GM19351 (cell line): ENCODE measurements at regions not wholly inside any gene's neighbourhood (a gene's known extent, or its start where the extent isn't known, plus 50 kb on each side); places are given as distances from the start of the nearest gene placed in this dataset.
"Not testable (repeated sequence)": the region's sequence is repeated elsewhere in the genome, so short reads cannot be mapped to it uniquely, and the experiment has no call there.

Experiments
- ATAC-seq: cut with Tn5 transposase; IDR thresholded peaks from one replicate; pipeline ENCODE4 v1.9.1; 2021; ENCODE audit warnings: mild to moderate bottlenecking, moderate library complexity; ENCODE audit not compliant: unreplicated experiment

DNA sequence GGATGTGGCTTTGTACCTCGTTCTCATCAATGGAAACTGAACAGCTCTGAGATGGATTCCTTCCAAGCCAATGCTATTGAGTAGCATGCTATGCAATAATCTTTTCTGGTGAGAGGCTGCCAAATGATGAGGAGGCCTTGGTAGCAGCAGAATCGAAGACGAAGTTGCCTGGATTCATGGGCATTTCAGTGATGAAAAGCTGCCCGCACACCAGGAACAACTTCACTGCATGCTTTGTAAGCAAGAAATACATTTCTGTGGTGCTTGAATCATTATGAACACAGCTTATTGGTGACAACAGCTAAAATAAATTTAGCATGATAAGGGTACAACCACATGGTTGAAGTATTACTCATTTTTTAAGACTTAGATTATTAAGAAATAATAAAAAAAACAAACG, 246.8 kb upstream of the ROBO1 start:
- ATAC-seq, result no peak

- ATAC-seq, result no peak
These were observed 242.3 kb upstream of the ROBO1 start for GRCh38 chr3:80010021-80010571.

DNA sequence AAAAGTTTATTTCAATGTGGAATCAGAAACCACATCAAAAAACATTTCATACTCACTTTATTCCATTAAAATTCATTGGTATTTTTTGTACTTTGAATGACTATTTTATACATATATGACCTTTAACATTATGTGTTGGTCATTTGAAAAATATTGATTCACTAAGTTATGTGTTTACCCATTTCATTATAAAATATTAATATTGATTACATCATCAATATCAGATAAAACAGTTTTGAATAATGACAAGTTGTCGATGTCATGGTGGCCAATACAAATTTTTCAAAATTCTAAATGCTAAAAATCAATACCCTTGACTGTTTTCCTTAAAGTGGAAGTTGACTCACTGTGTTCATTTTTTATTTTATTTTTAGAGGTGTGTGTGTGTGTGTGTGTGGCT, 239.7 kb upstream of the ROBO1 start:
- no peak for ATAC-seq

DNA sequence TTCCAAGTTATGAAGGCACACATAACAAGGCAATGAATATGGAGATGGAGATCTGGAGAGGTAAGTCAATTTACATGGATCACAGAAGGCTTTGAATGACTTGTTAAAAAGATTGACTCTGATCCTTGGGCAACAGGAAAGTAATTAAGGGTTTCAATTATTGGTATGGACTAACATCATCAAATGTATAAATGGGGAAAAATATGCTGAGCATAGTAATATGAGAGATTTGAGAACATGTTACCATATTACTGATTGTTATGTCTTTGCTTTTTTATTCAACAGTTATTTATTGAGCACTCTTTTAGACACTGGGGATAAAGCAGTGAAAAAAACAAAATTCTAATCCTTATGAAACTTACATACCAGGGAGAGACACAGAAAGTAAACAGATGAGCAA, 238.5 kb upstream of the ROBO1 start:
- ATAC-seq, result no peak

- ATAC-seq, result no peak
These were observed 232.2 kb upstream of the ROBO1 start for GRCh38 chr3:80000022-80000421.

GRCh38 chr3:79994397-79994796, 226.6 kb upstream of the ROBO1 start:
- no peak for ATAC-seq

DNA sequence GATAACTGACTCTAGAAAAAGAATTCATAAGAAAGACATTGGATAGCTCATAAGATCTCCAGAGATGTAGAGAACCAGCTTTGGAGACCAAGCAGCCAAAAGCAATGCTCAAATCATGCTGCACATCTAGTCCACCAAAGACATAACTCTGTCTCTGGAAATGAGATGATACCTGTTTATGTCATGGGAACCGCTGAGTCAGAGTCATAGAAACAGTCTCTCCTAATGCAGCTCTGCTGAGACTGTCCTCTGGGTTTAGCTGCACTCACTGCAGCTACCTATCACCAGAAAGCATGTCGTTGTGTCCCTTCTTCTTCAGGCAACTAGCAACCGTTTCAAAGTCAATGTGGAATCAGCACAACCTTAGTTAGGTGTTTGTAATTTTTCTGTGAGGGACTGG, 218.5 kb upstream of the ROBO1 start:
- no peak for ATAC-seq

DNA sequence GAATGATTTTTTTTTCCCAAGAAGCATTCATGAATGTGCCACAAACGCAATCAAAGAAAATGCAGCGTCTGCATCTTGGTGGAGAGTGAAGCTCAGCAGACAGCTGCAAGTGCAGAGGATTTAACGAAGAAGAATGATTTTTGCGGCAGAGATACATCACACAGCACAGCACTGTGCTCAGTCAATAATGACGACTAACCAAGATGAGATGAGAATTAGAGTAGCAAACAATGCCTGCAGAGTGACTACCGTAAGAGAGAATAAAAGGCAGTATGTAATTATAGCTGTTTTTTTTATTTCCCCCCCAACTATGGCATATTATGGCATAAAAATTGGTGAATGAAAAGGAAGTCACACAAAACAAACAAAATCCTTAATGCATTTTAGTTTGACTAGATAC, 218.0 kb upstream of the ROBO1 start:
- no peak for ATAC-seq

- no peak for ATAC-seq
These were observed 215.3 kb upstream of the ROBO1 start for GRCh38 chr3:79983118-79983517.

DNA sequence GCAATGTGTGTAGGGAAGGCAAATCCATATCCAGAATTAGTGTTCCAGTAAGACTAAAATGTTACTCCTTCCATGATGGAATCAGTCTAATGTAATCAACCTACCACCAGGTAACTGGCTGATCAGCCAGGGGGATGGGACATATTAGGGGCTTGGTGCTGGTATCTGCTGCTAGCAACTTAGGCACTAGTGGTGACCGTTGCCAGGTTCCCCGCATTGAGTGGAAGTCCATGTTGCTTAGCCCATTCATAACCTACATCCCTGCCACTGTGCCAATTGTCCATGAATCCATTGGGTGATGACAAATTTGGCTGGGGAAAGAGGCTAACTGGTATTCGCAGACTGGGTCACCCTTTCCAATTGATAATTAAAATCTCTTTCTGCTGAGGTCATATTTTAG, 212.2 kb upstream of the ROBO1 start:
- ATAC-seq, result no peak

GRCh38 chr3:79976466-79976865, 208.7 kb upstream of the ROBO1 start:
- ATAC-seq, result no peak

GRCh38 chr3:79973917-79974595, 206.3 kb upstream of the ROBO1 start:
- ATAC-seq, result no peak

GRCh38 chr3:79973482-79973881, 205.7 kb upstream of the ROBO1 start:
- no peak for ATAC-seq

GRCh38 chr3:79968418-79968817, 200.6 kb upstream of the ROBO1 start:
- no peak for ATAC-seq

GRCh38 chr3:79960594-79960993, 192.8 kb upstream of the ROBO1 start:
- ATAC-seq, result no peak

GRCh38 chr3:79957066-79957465, 189.3 kb upstream of the ROBO1 start:
- no peak for ATAC-seq

DNA sequence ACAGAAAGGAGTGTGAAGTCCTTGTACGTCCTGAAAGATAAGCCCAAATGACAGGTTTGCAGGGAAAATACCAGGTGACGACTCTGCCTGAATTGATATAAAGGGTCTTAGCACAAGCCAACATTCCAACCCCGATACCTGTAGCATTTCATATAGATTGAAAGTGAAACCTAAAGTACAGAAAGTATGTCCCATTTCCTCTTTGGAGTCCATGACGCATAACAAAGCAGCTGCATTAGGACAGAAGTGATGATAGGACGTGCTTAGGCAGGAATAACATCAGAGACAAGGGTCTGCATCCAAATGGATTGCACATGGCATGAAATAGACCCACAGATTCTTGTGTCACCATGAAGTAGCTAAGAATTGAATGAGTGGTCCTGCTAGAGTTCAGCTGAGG, 187.0 kb upstream of the ROBO1 start:
- ATAC-seq, result no peak

- ATAC-seq, result no peak
These were observed 185.8 kb upstream of the ROBO1 start for GRCh38 chr3:79953591-79954101.

- not testable (repeated sequence) for ATAC-seq
These were observed 183.6 kb upstream of the ROBO1 start for GRCh38 chr3:79951426-79951825.

DNA sequence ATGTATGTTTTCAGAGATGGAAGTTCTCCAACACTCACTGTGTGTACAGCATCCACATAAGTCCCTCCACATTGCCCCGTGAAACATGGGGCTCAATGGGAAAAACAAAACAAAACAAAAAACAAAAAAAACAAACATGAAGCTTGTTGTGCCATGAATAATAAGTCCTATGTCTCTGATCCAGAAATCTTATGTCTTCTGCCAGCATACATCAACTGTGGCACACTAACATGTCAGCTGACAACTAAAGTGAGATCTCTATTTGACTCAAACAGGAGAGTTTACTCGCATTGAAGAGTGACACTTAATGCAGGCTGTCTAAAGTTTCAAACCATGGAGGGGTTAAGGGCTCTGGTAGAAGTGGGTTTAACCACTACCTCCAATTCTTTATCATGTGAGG, 180.2 kb upstream of the ROBO1 start:
- no peak for ATAC-seq

- ATAC-seq, result no peak
These were observed 179.7 kb upstream of the ROBO1 start for GRCh38 chr3:79947469-79947868.

- ATAC-seq, result no peak
These were observed 169.8 kb upstream of the ROBO1 start for GRCh38 chr3:79937567-79937966.

DNA sequence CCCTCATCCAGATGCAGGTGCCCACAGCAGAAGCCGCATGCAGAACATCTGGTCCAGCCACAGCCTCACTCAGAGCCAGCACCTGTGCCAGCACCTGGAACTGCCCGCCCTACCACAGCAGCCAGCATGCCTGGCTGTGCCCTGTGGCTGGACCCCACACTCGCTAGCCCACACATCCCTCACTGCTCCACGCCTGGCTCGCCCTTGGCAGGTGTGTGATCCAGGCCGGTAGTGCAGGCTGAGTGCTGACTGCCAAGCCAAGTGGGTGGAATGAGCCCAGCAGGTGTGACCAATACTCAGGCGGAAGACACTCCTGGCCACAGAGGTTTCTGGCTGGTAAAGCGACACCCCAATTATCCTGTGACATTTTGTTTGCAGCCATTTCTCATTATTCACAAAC, 162.4 kb upstream of the ROBO1 start:
- no peak for ATAC-seq
